Osteocyte (in vitro differentiated cells): ENCODE measurements at regions not wholly inside any gene's neighbourhood (a gene's known extent, or its start where the extent isn't known, plus 50 kb on each side); places are given as distances from the start of the nearest gene placed in this dataset.

Experiments used
- DNase-seq: peaks from one replicate; pipeline ENCODE4 v3.0.0; 2021; ENCODE audit warnings: mixed read lengths; ENCODE audit not compliant: unreplicated experiment; ENCODE audit errors: extremely low spot score
- H3K27ac Mint-ChIP-seq: one replicate; pipeline ENCODE4 v1.8.0; 2021; ENCODE audit warnings: mild to moderate bottlenecking, mixed read lengths; ENCODE audit not compliant: unreplicated experiment
- H3K27me3 Mint-ChIP-seq: one replicate; pipeline ENCODE4 v1.8.0; 2021; ENCODE audit warnings: mixed read lengths; ENCODE audit not compliant: unreplicated experiment
- H3K36me3 Mint-ChIP-seq: one replicate; pipeline ENCODE4 v1.8.0; 2021; ENCODE audit warnings: mixed read lengths; ENCODE audit not compliant: unreplicated experiment
- H3K4me1 Mint-ChIP-seq: one replicate; pipeline ENCODE4 v1.8.0; 2021; ENCODE audit warnings: mixed read lengths; ENCODE audit not compliant: unreplicated experiment
- H3K4me3 Mint-ChIP-seq: one replicate; pipeline ENCODE4 v1.8.0; 2021; ENCODE audit warnings: mild to moderate bottlenecking, moderate library complexity, mixed read lengths; ENCODE audit not compliant: unreplicated experiment
- H3K9me3 Mint-ChIP-seq: one replicate; pipeline ENCODE4 v1.8.0; 2021; ENCODE audit warnings: mixed read lengths; ENCODE audit not compliant: unreplicated experiment
- CTCF ChIP-seq: fragments of 200-600 bp; sonication (generic); IDR thresholded peaks from 2 replicates; pipeline ENCODE4 v1.5.0; 2021; ENCODE audit warnings: antibody characterized with exemption, mild to moderate bottlenecking, moderate library complexity

- Mint-ChIP-seq H3K27ac (no peak overlapping the region), H3K4me1 (no peaks in the 10 kb centered on the region), H3K9me3 (peaks cover 8% of the 10 kb centered on the region), H3K4me3 (no peak overlapping the region), H3K36me3 (no peaks in the 10 kb centered on the region), H3K27me3 (no peaks in the 10 kb centered on the region)
- no peak for DNase-seq
- no peak for TF ChIP-seq CTCF
These were observed 238.2 kb upstream of the OBI1 start for GRCh38 chr13:78897200-78897599.

- no peak for DNase-seq
- no peaks in the 10 kb centered on the region for H3K4me1 Mint-ChIP-seq
- no peak overlapping the region for H3K27ac Mint-ChIP-seq
- no peak overlapping the region for H3K4me3 Mint-ChIP-seq
- peaks cover 3% of the 10 kb centered on the region for H3K9me3 Mint-ChIP-seq
- no peaks in the 10 kb centered on the region for H3K27me3 Mint-ChIP-seq
- no peak for TF ChIP-seq CTCF
- H3K36me3 Mint-ChIP-seq: no peaks in the 10 kb centered on the region
These were observed 225.6 kb upstream of the OBI1 start for GRCh38 chr13:78884571-78884970.

- Mint-ChIP-seq H3K27ac (no peak overlapping the region), H3K27me3 (no peaks in the 10 kb centered on the region), H3K36me3 (no peaks in the 10 kb centered on the region), H3K4me1 (no peaks in the 10 kb centered on the region), H3K4me3 (no peak overlapping the region), H3K9me3 (peaks cover 12% of the 10 kb centered on the region)
- TF ChIP-seq CTCF: no peak
- DNase-seq: no peak
These were observed 222.8 kb upstream of the OBI1 start for GRCh38 chr13:78881751-78882150.

GRCh38 chr13:78881054-78881453 lies 222.1 kb upstream of the OBI1 start:
- H3K36me3 Mint-ChIP-seq: no peaks in the 10 kb centered on the region
- no peaks in the 10 kb centered on the region for H3K4me1 Mint-ChIP-seq
- peaks cover 12% of the 10 kb centered on the region for H3K9me3 Mint-ChIP-seq
- no peak for TF ChIP-seq CTCF
- H3K27me3 Mint-ChIP-seq: no peaks in the 10 kb centered on the region
- no peak overlapping the region for H3K27ac Mint-ChIP-seq
- H3K4me3 Mint-ChIP-seq: no peak overlapping the region
- DNase-seq: no peak

GRCh38 chr13:78876915-78877549 lies 218.1 kb upstream of the OBI1 start:
- no peaks in the 10 kb centered on the region for H3K27me3 Mint-ChIP-seq
- peaks cover 13% of the 10 kb centered on the region for H3K9me3 Mint-ChIP-seq
- H3K4me3 Mint-ChIP-seq: no peak overlapping the region
- DNase-seq: no peak
- H3K4me1 Mint-ChIP-seq: no peaks in the 10 kb centered on the region
- H3K36me3 Mint-ChIP-seq: no peaks in the 10 kb centered on the region
- TF ChIP-seq CTCF: no peak
- H3K27ac Mint-ChIP-seq: no peak overlapping the region
